Ecto neural progenitor cell (in vitro differentiated cells): ENCODE measurements at regions not wholly inside any gene's neighbourhood (a gene's known extent, or its start where the extent isn't known, plus 50 kb on each side); places are given as distances from the start of the nearest gene placed in this dataset.

ENCODE experiments used
- DNase-seq: peaks from one replicate; pipeline ENCODE4 v3.0.0-alpha.2; 2018; ENCODE audit warnings: low spot score

- no peak for DNase-seq
Observed at GRCh38 chr4:148749403-148749802, 307.2 kb upstream of the NR3C2 start.

- DNase-seq = no peak
Observed at GRCh38 chr4:148747721-148748268, 305.6 kb upstream of the NR3C2 start.

- DNase-seq = no peak
Observed at GRCh38 chr4:148740701-148741100, 298.5 kb upstream of the NR3C2 start.

GRCh38 chr4:148737061-148737770 is 295.0 kb upstream of the NR3C2 start:
- no peak for DNase-seq

- DNase-seq = no peak
Observed at GRCh38 chr4:148735432-148736155, 293.4 kb upstream of the NR3C2 start.

- DNase-seq = no peak
Observed at GRCh38 chr4:148730766-148731165, 288.6 kb upstream of the NR3C2 start.

- no peak for DNase-seq
Observed at GRCh38 chr4:148730082-148730640, 287.9 kb upstream of the NR3C2 start.

GRCh38 chr4:148717988-148718387 is 275.8 kb upstream of the NR3C2 start:
- DNase-seq = no peak

- no peak for DNase-seq
Observed at GRCh38 chr4:148716431-148717052, 274.3 kb upstream of the NR3C2 start.

- DNase-seq = no peak
Observed at GRCh38 chr4:148704291-148704690, 262.1 kb upstream of the NR3C2 start.

- DNase-seq = no peak
Observed at GRCh38 chr4:148694702-148695101, 252.5 kb upstream of the NR3C2 start.

- DNase-seq = no peak
Observed at GRCh38 chr4:148693913-148694649, 251.9 kb upstream of the NR3C2 start.

- DNase-seq = no peak
Observed at GRCh38 chr4:148692242-148692641, 250.0 kb upstream of the NR3C2 start.

GRCh38 chr4:148686449-148686848 is 244.2 kb upstream of the NR3C2 start:
- DNase-seq = no peak

- DNase-seq = no peak
Observed at GRCh38 chr4:148684638-148685037, 242.4 kb upstream of the NR3C2 start.

- DNase-seq = no peak
Observed at GRCh38 chr4:148680884-148681283, 238.7 kb upstream of the NR3C2 start.

- no peak for DNase-seq
Observed at GRCh38 chr4:148676344-148676743, 234.1 kb upstream of the NR3C2 start.

- DNase-seq = no peak
Observed at GRCh38 chr4:148674876-148675275, 232.7 kb upstream of the NR3C2 start.

- no peak for DNase-seq
Observed at GRCh38 chr4:148664636-148665035, 222.4 kb upstream of the NR3C2 start.

- DNase-seq = no peak
Observed at GRCh38 chr4:148654131-148654530, 211.9 kb upstream of the NR3C2 start.

- DNase-seq = no peak
Observed at GRCh38 chr4:148653681-148654080, 211.5 kb upstream of the NR3C2 start.

GRCh38 chr4:148651991-148652390 is 209.8 kb upstream of the NR3C2 start:
- peak; percentile 44 for DNase-seq
